Upper lobe of right lung (tissue), 1 donor: ENCODE measurements at regions not wholly inside any gene's neighbourhood (a gene's known extent, or its start where the extent isn't known, plus 50 kb on each side); places are given as distances from the start of the nearest gene placed in this dataset.
A peak's percentile ranks its signal among the peaks of the same experiment; 100 is the strongest.

ENCODE experiments used
- ATAC-seq: fragments of 200-7000 bp; cut with Tn5 transposase; one replicate; pipeline ENCODE4 v1.9.1; 2020; ENCODE audit warnings: mild to moderate bottlenecking, moderate library complexity
- DNase-seq: peaks from one replicate; pipeline ENCODE4 v3.0.0-alpha.2; 2020
- H3K27ac ChIP-seq: fragments of 200-600 bp; one replicate; pipeline ENCODE4 v1.8.0; 2022
- H3K27me3 ChIP-seq: fragments of 200-600 bp; one replicate; pipeline ENCODE4 v1.8.0; 2022; ENCODE audit warnings: mild to moderate bottlenecking
- H3K36me3 ChIP-seq: fragments of 200-600 bp; one replicate; pipeline ENCODE4 v1.8.0; 2022
- H3K4me1 ChIP-seq: fragments of 200-600 bp; one replicate; pipeline ENCODE4 v1.8.0; 2022
- H3K4me3 ChIP-seq: fragments of 200-600 bp; one replicate; pipeline ENCODE4 v1.8.0; 2022; ENCODE audit warnings: mild to moderate bottlenecking
- H3K9me3 ChIP-seq: fragments of 200-600 bp; one replicate; pipeline ENCODE4 v1.8.0; 2022
- intact Hi-C: fragments of 100-400 bp; cut with DNase I; formaldehyde crosslinking; loops from one replicate; pipeline ENCODE4 v1.11.0; 2022
- TF ChIP-seq, protein P1 (sequence below): fragments of 200-600 bp; IDR thresholded peaks from one replicate; pipeline ENCODE4 v1.8.0; 2022; ENCODE audit warnings: antibody characterized with exemption
- donor health status: DM: no; HTN: yes; CAD: no; lungs with severe emphysema.

DNA sequence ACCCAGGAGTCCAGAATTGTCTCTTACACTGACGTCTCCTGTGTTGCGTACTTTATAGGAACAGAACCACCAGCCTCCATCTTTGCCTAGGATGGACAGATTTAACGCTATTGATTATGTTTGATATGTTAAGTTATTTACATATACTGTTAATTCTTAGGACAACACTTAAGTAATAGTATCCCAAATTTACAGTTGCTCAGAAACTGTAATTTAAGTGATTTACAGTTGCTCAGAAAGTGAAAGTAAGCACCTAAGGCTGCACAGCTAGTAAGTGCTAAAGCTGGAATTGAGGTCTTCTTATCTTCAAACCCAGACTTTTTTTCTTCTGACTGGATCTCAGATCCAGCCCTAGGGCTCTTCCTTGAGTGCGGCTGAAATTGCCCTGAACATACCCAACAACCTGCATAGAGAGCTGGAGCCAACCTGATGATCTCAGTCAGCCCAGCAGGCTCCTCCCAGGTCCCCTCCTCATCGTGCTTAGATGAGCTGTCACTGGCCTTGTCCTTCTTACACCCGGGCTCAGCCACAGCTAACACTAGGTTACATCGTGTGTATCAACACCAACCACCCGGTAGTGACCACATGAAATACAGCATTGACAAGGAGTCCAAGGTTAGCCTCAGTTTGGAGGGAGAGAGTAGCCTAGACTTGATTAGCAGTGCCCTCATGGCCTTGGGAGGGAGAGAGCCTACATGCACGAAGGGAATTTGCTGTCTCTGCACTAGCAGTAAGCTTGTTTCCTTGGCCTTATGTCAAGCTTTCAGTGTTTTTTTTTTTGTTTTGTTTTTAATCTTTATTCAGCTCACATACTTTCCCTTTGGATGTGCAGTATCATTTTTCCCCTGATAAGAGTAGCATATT, 111.1 kb upstream of the ARHGAP5 start:
- peak; percentile 38 for ATAC-seq
- TF ChIP-seq, protein P1, sequence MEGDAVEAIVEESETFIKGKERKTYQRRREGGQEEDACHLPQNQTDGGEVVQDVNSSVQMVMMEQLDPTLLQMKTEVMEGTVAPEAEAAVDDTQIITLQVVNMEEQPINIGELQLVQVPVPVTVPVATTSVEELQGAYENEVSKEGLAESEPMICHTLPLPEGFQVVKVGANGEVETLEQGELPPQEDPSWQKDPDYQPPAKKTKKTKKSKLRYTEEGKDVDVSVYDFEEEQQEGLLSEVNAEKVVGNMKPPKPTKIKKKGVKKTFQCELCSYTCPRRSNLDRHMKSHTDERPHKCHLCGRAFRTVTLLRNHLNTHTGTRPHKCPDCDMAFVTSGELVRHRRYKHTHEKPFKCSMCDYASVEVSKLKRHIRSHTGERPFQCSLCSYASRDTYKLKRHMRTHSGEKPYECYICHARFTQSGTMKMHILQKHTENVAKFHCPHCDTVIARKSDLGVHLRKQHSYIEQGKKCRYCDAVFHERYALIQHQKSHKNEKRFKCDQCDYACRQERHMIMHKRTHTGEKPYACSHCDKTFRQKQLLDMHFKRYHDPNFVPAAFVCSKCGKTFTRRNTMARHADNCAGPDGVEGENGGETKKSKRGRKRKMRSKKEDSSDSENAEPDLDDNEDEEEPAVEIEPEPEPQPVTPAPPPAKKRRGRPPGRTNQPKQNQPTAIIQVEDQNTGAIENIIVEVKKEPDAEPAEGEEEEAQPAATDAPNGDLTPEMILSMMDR = no peak

DNA sequence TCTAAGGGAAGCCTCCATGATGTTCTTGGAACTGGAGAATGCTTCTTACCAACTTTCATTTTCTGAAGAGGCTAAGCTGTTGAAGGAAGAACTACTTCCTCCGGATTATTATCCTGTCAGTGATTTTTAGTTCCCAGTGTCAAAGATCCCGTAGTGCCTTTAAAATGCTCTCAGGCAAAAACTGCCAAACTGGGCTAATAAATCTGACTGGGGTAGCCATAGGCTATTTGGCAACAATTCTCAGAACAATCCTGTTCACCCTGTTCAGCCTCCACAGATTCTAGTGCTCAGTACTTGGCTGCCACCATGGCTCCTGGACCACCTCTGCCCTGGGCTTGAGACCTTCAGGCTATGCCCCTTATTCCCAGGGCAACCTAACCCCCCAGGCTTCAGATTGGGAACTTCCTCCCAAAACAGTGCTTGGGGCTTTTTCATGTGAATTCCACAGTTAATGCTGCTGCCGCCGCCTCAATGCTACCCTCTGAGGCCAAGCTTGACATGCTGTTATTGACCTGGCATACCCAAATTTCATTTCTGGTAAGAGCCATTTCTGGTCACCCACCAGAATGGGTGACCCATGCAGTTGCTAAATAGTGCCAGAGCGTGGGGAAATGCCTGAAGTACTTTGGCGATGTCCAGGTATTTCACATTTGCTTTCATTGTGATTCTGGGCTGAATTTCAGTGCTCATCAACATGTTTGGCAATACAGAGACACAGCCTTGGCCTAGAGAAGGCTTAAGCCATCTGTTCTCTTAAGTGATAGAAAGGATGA, 110.0 kb upstream of the ARHGAP5 start:
- H3K4me3 ChIP-seq = no peak overlapping the region
- H3K27me3 ChIP-seq = no peaks in the 10 kb centered on the region
- peak overlapping the region; percentile 63 for H3K27ac ChIP-seq
- intact Hi-C loops = no loop called here
- H3K4me1 ChIP-seq = peaks cover 13% of the 10 kb centered on the region
- H3K36me3 ChIP-seq = no peaks in the 10 kb centered on the region
- H3K9me3 ChIP-seq = no peaks in the 10 kb centered on the region
- no peak for DNase-seq
- no peak for ATAC-seq
- TF ChIP-seq, protein P1 = no peak

More for the DNA sequence above, 111.1 kb upstream of the ARHGAP5 start:
- intact Hi-C loops = no loop called here
- no peak for DNase-seq
- H3K27ac ChIP-seq = peak overlapping the region; percentile 42
- H3K27me3 ChIP-seq = no peaks in the 10 kb centered on the region
- no peaks in the 10 kb centered on the region for H3K9me3 ChIP-seq
- no peaks in the 10 kb centered on the region for H3K36me3 ChIP-seq
- peaks cover 13% of the 10 kb centered on the region for H3K4me1 ChIP-seq
- no peak overlapping the region for H3K4me3 ChIP-seq

DNA sequence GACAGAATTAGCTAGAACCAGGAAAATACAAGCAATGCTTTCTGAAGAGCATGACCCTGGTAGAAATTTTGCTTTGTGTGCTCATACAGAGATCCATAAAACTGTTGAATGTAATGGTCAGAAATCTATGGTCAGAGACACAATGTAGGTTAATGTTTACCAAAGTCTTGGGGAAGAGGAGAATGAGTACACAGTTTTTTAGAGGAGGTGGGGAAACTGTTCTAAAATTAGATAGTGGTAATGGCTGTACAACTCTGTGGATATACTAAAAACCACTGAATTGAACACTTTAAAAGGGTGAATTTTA, 109.5 kb upstream of the ARHGAP5 start:
- intact Hi-C loops = no loop called here
- H3K4me1 ChIP-seq = peaks cover 13% of the 10 kb centered on the region
- no peak overlapping the region for H3K27ac ChIP-seq

DNA sequence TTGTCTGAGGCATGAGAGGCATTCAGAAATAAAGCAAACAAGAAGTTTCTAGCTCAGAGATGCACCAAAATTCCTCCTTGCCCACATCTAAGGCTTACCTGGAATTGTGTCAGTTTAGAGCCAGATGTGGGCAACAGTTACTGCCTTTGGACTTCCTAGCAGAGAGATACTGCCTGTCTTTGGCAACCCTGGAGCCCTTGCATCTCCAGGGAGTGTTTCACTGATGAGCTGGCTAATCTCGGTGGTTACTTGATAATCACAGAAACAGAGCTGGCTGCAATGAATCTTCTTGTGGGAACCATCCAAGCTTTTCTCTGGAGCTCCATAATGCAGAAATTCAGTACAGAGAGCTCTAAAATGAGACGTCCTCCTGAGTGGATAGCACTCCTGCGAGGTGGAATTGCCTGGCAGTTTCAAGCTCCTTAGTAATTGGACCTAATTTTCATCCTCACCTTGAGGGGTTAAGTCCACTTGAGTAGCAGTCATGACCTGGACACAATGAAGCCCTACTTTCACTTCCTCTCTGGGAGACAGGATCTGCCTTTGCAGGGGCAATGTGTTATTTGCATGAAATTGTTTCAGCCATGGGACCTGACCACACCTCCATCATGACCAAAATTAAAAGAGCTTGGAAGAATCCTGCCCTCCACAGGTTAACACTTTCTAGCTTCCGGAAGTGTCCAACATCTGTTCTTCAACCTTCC, 108.8 kb upstream of the ARHGAP5 start:
- Histone ChIP-seq H3K27me3 (no peaks in the 10 kb centered on the region), H3K27ac (no peak overlapping the region), H3K4me1 (peaks cover 13% of the 10 kb centered on the region), H3K9me3 (no peaks in the 10 kb centered on the region), H3K36me3 (no peaks in the 10 kb centered on the region), H3K4me3 (no peak overlapping the region)
- ATAC-seq = no peak
- intact Hi-C loops = no loop called here
- no peak for DNase-seq
- TF ChIP-seq, protein P1 = no peak

More for the DNA sequence above, 109.5 kb upstream of the ARHGAP5 start:
- Histone ChIP-seq H3K27me3 (no peaks in the 10 kb centered on the region), H3K9me3 (no peaks in the 10 kb centered on the region), H3K4me3 (no peak overlapping the region), H3K36me3 (no peaks in the 10 kb centered on the region)
- TF ChIP-seq, protein P1 = no peak
- ATAC-seq (no peak), DNase-seq (no peak)

DNA sequence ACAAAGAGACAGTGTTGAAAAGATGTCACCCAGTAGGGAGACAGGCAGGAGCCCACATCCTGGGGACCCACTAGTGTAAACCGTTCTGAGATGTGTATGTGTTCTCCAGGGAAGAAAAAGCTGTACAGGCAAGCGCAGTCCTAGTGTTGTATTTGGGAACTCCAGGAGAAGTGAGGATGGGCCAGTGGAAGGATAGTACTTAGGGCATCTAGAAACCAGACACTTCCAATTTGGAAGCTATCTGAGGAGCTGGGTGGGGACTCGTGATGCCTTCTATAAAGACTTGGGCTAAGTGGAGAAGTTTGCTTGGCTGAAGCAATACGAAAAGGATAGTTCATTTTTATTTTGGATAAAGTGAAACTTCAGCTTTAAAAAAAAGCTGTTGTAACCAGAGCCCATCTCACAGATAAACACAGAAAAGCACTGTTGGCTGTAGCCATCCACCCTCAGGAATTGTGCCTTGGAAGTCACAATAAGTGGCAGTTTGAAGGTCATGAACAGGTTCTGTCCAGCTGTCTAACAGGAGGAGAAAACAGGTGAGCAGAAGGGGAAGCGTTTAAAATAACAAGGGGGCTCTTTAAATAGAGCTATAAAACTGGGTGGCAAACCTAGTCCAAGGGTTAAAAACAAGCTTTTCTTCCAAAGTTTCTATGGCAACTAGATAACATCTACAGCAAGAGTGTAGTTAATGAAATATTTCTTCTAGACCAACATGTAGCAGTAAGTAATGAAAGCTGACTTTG, 108.0 kb upstream of the ARHGAP5 start:
- no peak for ATAC-seq
- H3K27ac ChIP-seq = no peak overlapping the region
- DNase-seq = no peak
- no peaks in the 10 kb centered on the region for H3K36me3 ChIP-seq
- H3K4me1 ChIP-seq = peaks cover 13% of the 10 kb centered on the region
- H3K9me3 ChIP-seq = peaks cover 1% of the 10 kb centered on the region
- intact Hi-C loops = no loop called here
- H3K27me3 ChIP-seq = no peaks in the 10 kb centered on the region
- no peak overlapping the region for H3K4me3 ChIP-seq
- TF ChIP-seq, protein P1 = no peak
